GM19025 (cell line): ENCODE measurements at regions not wholly inside any gene's neighbourhood (a gene's known extent, or its start where the extent isn't known, plus 50 kb on each side); places are given as distances from the start of the nearest gene placed in this dataset.
"Not testable (repeated sequence)": the region's sequence is repeated elsewhere in the genome, so short reads cannot be mapped to it uniquely, and the experiment has no call there.

Experiments
- ATAC-seq: cut with Tn5 transposase; IDR thresholded peaks from one replicate; pipeline ENCODE4 v1.9.1; 2021; ENCODE audit warnings: mild to moderate bottlenecking, low read depth, moderate library complexity; ENCODE audit not compliant: unreplicated experiment

GRCh38 chr7:46613116-46613515, 692.0 kb upstream of the IGFBP3 start:
- ATAC-seq: no peak

GRCh38 chr7:46611508-46611907, 690.4 kb upstream of the IGFBP3 start:
- no peak for ATAC-seq

GRCh38 chr7:46610746-46611145, 689.7 kb upstream of the IGFBP3 start:
- ATAC-seq: no peak

- no peak for ATAC-seq
Measured at GRCh38 chr7:46607176-46607575, 686.1 kb upstream of the IGFBP3 start.

- no peak for ATAC-seq
Measured at GRCh38 chr7:46606761-46607160, 685.7 kb upstream of the IGFBP3 start.

- no peak for ATAC-seq
Measured at GRCh38 chr7:46604241-46604661, 683.2 kb upstream of the IGFBP3 start.

- ATAC-seq: no peak
Measured at GRCh38 chr7:46603780-46604179, 682.7 kb upstream of the IGFBP3 start.

- no peak for ATAC-seq
Measured at GRCh38 chr7:46603296-46603752, 682.3 kb upstream of the IGFBP3 start.

- ATAC-seq: no peak
Measured at GRCh38 chr7:46600340-46600739, 679.3 kb upstream of the IGFBP3 start.

- ATAC-seq: not testable (repeated sequence)
Measured at GRCh38 chr7:46594831-46595230, 673.8 kb upstream of the IGFBP3 start.

GRCh38 chr7:46590918-46591905, 670.1 kb upstream of the IGFBP3 start:
- ATAC-seq: not testable (repeated sequence)

GRCh38 chr7:46589286-46589685, 668.2 kb upstream of the IGFBP3 start:
- ATAC-seq: no peak

- no peak for ATAC-seq
Measured at GRCh38 chr7:46586406-46586805, 665.3 kb upstream of the IGFBP3 start.

GRCh38 chr7:46583656-46584055, 662.6 kb upstream of the IGFBP3 start:
- no peak for ATAC-seq

GRCh38 chr7:46581268-46581667, 660.2 kb upstream of the IGFBP3 start:
- no peak for ATAC-seq

GRCh38 chr7:46580766-46581165, 659.7 kb upstream of the IGFBP3 start:
- no peak for ATAC-seq

GRCh38 chr7:46577394-46577793, 656.3 kb upstream of the IGFBP3 start:
- no peak for ATAC-seq

- ATAC-seq: no peak
Measured at GRCh38 chr7:46576950-46577349, 655.9 kb upstream of the IGFBP3 start.

- no peak for ATAC-seq
Measured at GRCh38 chr7:46572691-46573090, 651.6 kb upstream of the IGFBP3 start.

GRCh38 chr7:46571996-46572395, 650.9 kb upstream of the IGFBP3 start:
- ATAC-seq: no peak

GRCh38 chr7:46569133-46569465, 648.0 kb upstream of the IGFBP3 start:
- ATAC-seq: no peak
